Gastroesophageal sphincter (tissue), 3 donors: ENCODE measurements at regions not wholly inside any gene's neighbourhood (a gene's known extent, or its start where the extent isn't known, plus 50 kb on each side); places are given as distances from the start of the nearest gene placed in this dataset.

Experiments
- CTCF ChIP-seq, 4 experiments: fragments of 200-600 bp in 2 of 4; fragments of 450-650 bp in 2 of 4; sonication (generic) in 1 of 4; IDR thresholded peaks; one replicate each; pipeline ENCODE4 v1.5.1; 2017 to 2019; ENCODE audit warnings: antibody characterized with exemption in 4 of 4, mild to moderate bottlenecking in 2 of 4, moderate library complexity in 2 of 4
- EP300 ChIP-seq: sonication (generic); formaldehyde crosslinking; IDR thresholded peaks from one replicate; pipeline ENCODE4 v1.6.1; 2017; ENCODE audit warnings: antibody characterized with exemption, mild to moderate bottlenecking
- POLR2A ChIP-seq, 2 donors: fragments of 450-650 bp; IDR thresholded peaks; one replicate each; pipeline ENCODE4 v1.6.1; 2017; ENCODE audit warnings: antibody characterized with exemption in 2 of 2, mild to moderate bottlenecking in 2 of 2, moderate library complexity in 1 of 2
- POLR2AphosphoS5 ChIP-seq: sonication (generic); formaldehyde crosslinking; IDR thresholded peaks from one replicate; pipeline ENCODE4 v1.6.1; 2017; ENCODE audit warnings: antibody characterized with exemption

- TF ChIP-seq CTCF (IDR thresholded peaks at IDR 0.05) (no peak), POLR2A (IDR thresholded peaks at IDR 0.05) (no peak), POLR2AphosphoS5 (no peak), EP300 (no peak)
These were observed 85.3 kb upstream of the HEPHL1 start for GRCh38 chr11:93935826-93936225.
